HUDEP-2 (cell line): ENCODE measurements at regions not wholly inside any gene's neighbourhood (a gene's known extent, or its start where the extent isn't known, plus 50 kb on each side); places are given as distances from the start of the nearest gene placed in this dataset.
"Not testable (repeated sequence)": the region's sequence is repeated elsewhere in the genome, so short reads cannot be mapped to it uniquely, and the experiment has no call there.

Experiments used
- DNase-seq, 76 experiments: peaks; one replicate each; lab custom pipeline; 2025; ENCODE audit not compliant: unreplicated experiment in 76 of 76; lab: John Stamatoyannopoulos, UW

GRCh38 chr12:92255741-92256140 is 110.1 kb upstream of the BTG1 start:
- DNase-seq, result no peak

GRCh38 chr12:92253301-92253700 is 107.7 kb upstream of the BTG1 start:
- no peak for DNase-seq

GRCh38 chr12:92248977-92249376 is 103.3 kb upstream of the BTG1 start:
- DNase-seq, result no peak

- no peak for DNase-seq
Observed at GRCh38 chr12:92244036-92244435, 98.4 kb upstream of the BTG1 start.

- DNase-seq, result no peak
Observed at GRCh38 chr12:92242907-92243306, 97.3 kb upstream of the BTG1 start.

- no peak for DNase-seq
Observed at GRCh38 chr12:92237762-92238523, 92.3 kb upstream of the BTG1 start.

- DNase-seq, result no peak
Observed at GRCh38 chr12:92237262-92237661, 91.6 kb upstream of the BTG1 start.

- DNase-seq, result no peak
Observed at GRCh38 chr12:92235703-92236472, 90.2 kb upstream of the BTG1 start.

GRCh38 chr12:92234533-92234932 is 88.9 kb upstream of the BTG1 start:
- DNase-seq, result peak in 1 of 76 experiments; percentile 0

- DNase-seq, result peak in 30 of 76 experiments; percentile 0 to 50 (median 14)
Observed at GRCh38 chr12:92233346-92234015, 87.8 kb upstream of the BTG1 start.

GRCh38 chr12:92232371-92232932 is 86.8 kb upstream of the BTG1 start:
- DNase-seq, result not testable (repeated sequence)

GRCh38 chr12:92231945-92232344 is 86.3 kb upstream of the BTG1 start:
- DNase-seq, result not testable (repeated sequence)

GRCh38 chr12:92231532-92231931 is 85.9 kb upstream of the BTG1 start:
- not testable (repeated sequence) for DNase-seq

GRCh38 chr12:92229381-92229780 is 83.7 kb upstream of the BTG1 start:
- no peak for DNase-seq

GRCh38 chr12:92226961-92227360 is 81.3 kb upstream of the BTG1 start:
- no peak for DNase-seq

GRCh38 chr12:92226071-92226661 is 80.5 kb upstream of the BTG1 start:
- no peak for DNase-seq

- no peak for DNase-seq
Observed at GRCh38 chr12:92224685-92225331, 79.2 kb upstream of the BTG1 start.

- DNase-seq, result no peak
Observed at GRCh38 chr12:92223481-92223880, 77.8 kb upstream of the BTG1 start.

GRCh38 chr12:92221656-92222315 is 76.1 kb upstream of the BTG1 start:
- DNase-seq, result no peak
